ENCODE measurements at regions not wholly inside any gene's neighbourhood (a gene's known extent, or its start where the extent isn't known, plus 50 kb on each side); places are given as distances from the start of the nearest gene placed in this dataset.

GRCh38 chr13:76499891-76500290, 386.3 kb downstream of the KCTD12 start:
- Histone ChIP-seq H3K79me1 (ENCODE audit: low read depth, low read length) (no peaks in the 10 kb centered on the region), H3K4me3 (ENCODE audit: extremely low read depth in 1 of 4, insufficient read depth in 2 of 4, low read depth in 3 of 4, low read length in 4 of 4) (no peak overlapping the region), H3K56ac (replicated peaks; ENCODE audit: insufficient read length, low read depth, low read length) (no peak overlapping the region), H3K9ac (replicated peaks in 1 of 4; ENCODE audit: extremely low read depth in 1 of 4, low read depth in 3 of 4, low read length in 3 of 4) (no peak overlapping the region), H2BK12ac (ENCODE audit: low read depth, low read length) (no peak overlapping the region), H3K23me2 (ENCODE audit: low read depth, low read length) (no peaks in the 10 kb centered on the region), H2BK15ac (ENCODE audit: low read length) (no peak overlapping the region), H2BK5ac (ENCODE audit: low read depth, low read length) (no peak overlapping the region), H3K14ac (ENCODE audit: insufficient read length) (no peak overlapping the region), H4K91ac (replicated peaks; ENCODE audit: insufficient read length, low read length) (no peak overlapping the region), H3K9me3 (ENCODE audit: insufficient read depth in 2 of 2, low read depth in 1 of 2, low read length in 1 of 2) (no peaks in the 10 kb centered on the region), H3K27ac (ENCODE audit: low read depth, low read length) (no peak overlapping the region), H4K5ac (ENCODE audit: insufficient read length, low read depth, low read length) (no peak overlapping the region), H3K79me2 (ENCODE audit: control insufficient read depth in 1 of 2, insufficient read depth in 2 of 2, low read length in 2 of 2) (no peaks in the 10 kb centered on the region), H2AK5ac (ENCODE audit: low read depth, low read length) (no peak overlapping the region), H4K20me1 (replicated peaks in 1 of 2; ENCODE audit: control insufficient read depth in 1 of 2, insufficient read depth in 2 of 2, low read length in 2 of 2) (no peaks in the 10 kb centered on the region), H3K4me2 (ENCODE audit: insufficient read depth in 1 of 2, low read depth in 2 of 2, low read length in 2 of 2) (no peak overlapping the region), H3K36me3 (ENCODE audit: control insufficient read depth in 2 of 4, insufficient read depth in 4 of 4, low read length in 3 of 4) (no peaks in the 10 kb centered on the region), H3K27me3 (replicated peaks in 1 of 4; ENCODE audit: control insufficient read depth in 3 of 4, extremely low read depth in 1 of 4, insufficient read depth in 3 of 4, low read length in 3 of 4) (no peaks in the 10 kb centered on the region), H4K8ac (ENCODE audit: extremely low read depth, insufficient read depth, low read length) (no peak overlapping the region), H3K18ac (ENCODE audit: extremely low read depth, low read length) (no peak overlapping the region), H2AFZ (ENCODE audit: low read length) (no peak overlapping the region), H2BK120ac (replicated peaks; ENCODE audit: low read depth, low read length) (no peak overlapping the region), H3K4ac (replicated peaks; ENCODE audit: insufficient read length, low read depth, low read length) (no peak overlapping the region), H3K23ac (ENCODE audit: insufficient read length) (no peak overlapping the region), H3K4me1 (replicated peaks in 1 of 4; ENCODE audit: control insufficient read depth in 3 of 4, insufficient read depth in 4 of 4, low read length in 3 of 4) (no peaks in the 10 kb centered on the region), H2BK20ac (ENCODE audit: low read length) (no peak overlapping the region)
- DNase-seq (ENCODE audit: low read depth in 1 of 2, low spot score in 2 of 2) (no peak), FAIRE-seq (no peak)
- POLR2A ChIA-PET (ENCODE audit: partially characterized antibody): no interaction called here
- 90% methylated on average over 1 of the region's 1 CpG; no CpG with 5 or more reads in 1 of the 2 experiments for WGBS, 2 experiments (ENCODE audit: extremely low coverage in 1 of 2, insufficient coverage in 1 of 2, insufficient read length in 1 of 2, insufficient replicate concordance in 2 of 2, low coverage in 1 of 2, low lambda C conversion rate in 2 of 2, missing lambda C conversion rate in 1 of 2)
- CTCF ChIA-PET (ENCODE audit: partially characterized antibody): interaction anchor here (0.9 to 2.1 kb wide), 6 partner anchors 11 to 804 kb away, joined by 3 to 7 read pairs (median 4); no protein-coding TSS in a partner anchor
- TF ChIP-seq SIN3A (conservative IDR thresholded peaks at IDR 0.05 in 1 of 2, IDR thresholded peaks at IDR 0.05 in 1 of 2; ENCODE audit: low read depth in 1 of 2, low read length in 2 of 2) (no peak), SP1 (IDR thresholded peaks at IDR 0.05; ENCODE audit: low read depth, low read length) (no peak), HDAC2 (IDR thresholded peaks at IDR 0.05; ENCODE audit: borderline replicate concordance in 1 of 2, low read depth in 2 of 2, low read length in 2 of 2) (no peak), NANOG (IDR thresholded peaks at IDR 0.05; ENCODE audit: insufficient read depth, low read depth, low read length, poor library complexity, severe bottlenecking) (no peak), CREB1 (IDR thresholded peaks at IDR 0.05) (no peak), CEBPB (IDR thresholded peaks at IDR 0.05; ENCODE audit: low read depth, low read length) (no peak), NRF1 (IDR thresholded peaks at IDR 0.05; ENCODE audit: low read depth, low read length) (no peak), ATF3 (IDR thresholded peaks at IDR 0.05; ENCODE audit: insufficient read depth, low read depth, low read length) (no peak), SUZ12 (IDR thresholded peaks at IDR 0.05; ENCODE audit: low read length) (no peak), FOSL1 (IDR thresholded peaks at IDR 0.05; ENCODE audit: insufficient read depth, low read depth, low read length) (no peak), POLR2AphosphoS5 (IDR thresholded peaks at IDR 0.05; ENCODE audit: low read depth, low read length) (no peak), CHD1 (IDR thresholded peaks at IDR 0.05; ENCODE audit: low read depth, low read length) (no peak), YY1 (IDR thresholded peaks at IDR 0.05; ENCODE audit: low read depth, low read length) (no peak), HDAC6 (IDR thresholded peaks at IDR 0.05; ENCODE audit: low read depth, low read length) (no peak), RAD21 (IDR thresholded peaks at IDR 0.05 in 1 of 2, conservative IDR thresholded peaks at IDR 0.05 in 1 of 2; ENCODE audit: low read depth in 2 of 2, low read length in 2 of 2) (no peak)

Measured in H1 (cell line).